GM18511 (cell line): ENCODE measurements at regions not wholly inside any gene's neighbourhood (a gene's known extent, or its start where the extent isn't known, plus 50 kb on each side); places are given as distances from the start of the nearest gene placed in this dataset.
"Not testable (repeated sequence)": the region's sequence is repeated elsewhere in the genome, so short reads cannot be mapped to it uniquely, and the experiment has no call there.

Source experiments
- ATAC-seq: cut with Tn5 transposase; IDR thresholded peaks from one replicate; pipeline ENCODE4 v1.9.1; 2021; ENCODE audit warnings: mild to moderate bottlenecking, moderate library complexity; ENCODE audit not compliant: unreplicated experiment

DNA sequence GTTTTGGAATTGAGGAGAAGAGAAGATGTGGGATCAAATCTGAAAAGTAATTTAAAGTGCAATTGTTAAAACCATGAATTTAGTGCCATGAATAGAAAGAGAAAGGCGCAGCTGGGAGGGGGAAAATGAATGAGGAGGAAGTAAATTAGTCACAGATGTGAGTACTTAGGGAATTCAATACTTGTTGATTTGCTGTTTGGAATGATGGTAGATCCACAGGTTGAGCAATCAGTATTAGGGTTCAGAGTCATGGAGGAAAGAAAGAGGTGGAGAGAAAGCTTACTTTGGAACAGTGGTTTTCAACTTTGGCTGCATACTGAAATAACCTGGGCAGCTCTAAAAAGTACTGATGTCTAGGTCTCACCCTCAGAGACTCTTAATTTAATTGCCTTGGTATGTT is 229.7 kb upstream of the ASCC3 start:
- ATAC-seq: no peak

- no peak for ATAC-seq
These were observed 232.5 kb upstream of the ASCC3 start for GRCh38 chr6:101113468-101114260.

DNA sequence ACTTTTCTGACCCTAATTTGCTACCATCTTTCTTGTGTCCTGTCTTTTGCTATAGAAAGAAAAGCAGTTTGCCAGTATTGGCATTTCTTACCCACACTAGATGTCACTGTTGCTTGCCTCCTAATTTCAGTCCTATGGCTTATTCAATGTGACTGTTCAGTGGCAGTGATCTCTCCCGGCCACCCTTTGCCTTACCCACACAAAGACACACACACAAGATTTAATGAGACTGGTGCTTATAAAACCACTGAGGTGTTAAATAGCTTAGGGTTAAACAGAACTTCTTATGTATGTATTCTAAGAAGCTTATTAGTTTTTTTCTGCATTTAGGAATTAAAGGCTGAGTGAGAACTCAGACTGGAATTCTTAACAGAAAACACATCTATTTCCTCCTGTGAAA is 233.6 kb upstream of the ASCC3 start:
- peak; percentile 79 for ATAC-seq

- no peak for ATAC-seq
These were observed 235.2 kb upstream of the ASCC3 start for GRCh38 chr6:101116337-101116736.

- ATAC-seq: no peak
These were observed 236.4 kb upstream of the ASCC3 start for GRCh38 chr6:101117393-101118135.

- no peak for ATAC-seq
These were observed 236.9 kb upstream of the ASCC3 start for GRCh38 chr6:101118136-101118396.

- ATAC-seq: no peak
These were observed 239.6 kb upstream of the ASCC3 start for GRCh38 chr6:101120747-101121146.

DNA sequence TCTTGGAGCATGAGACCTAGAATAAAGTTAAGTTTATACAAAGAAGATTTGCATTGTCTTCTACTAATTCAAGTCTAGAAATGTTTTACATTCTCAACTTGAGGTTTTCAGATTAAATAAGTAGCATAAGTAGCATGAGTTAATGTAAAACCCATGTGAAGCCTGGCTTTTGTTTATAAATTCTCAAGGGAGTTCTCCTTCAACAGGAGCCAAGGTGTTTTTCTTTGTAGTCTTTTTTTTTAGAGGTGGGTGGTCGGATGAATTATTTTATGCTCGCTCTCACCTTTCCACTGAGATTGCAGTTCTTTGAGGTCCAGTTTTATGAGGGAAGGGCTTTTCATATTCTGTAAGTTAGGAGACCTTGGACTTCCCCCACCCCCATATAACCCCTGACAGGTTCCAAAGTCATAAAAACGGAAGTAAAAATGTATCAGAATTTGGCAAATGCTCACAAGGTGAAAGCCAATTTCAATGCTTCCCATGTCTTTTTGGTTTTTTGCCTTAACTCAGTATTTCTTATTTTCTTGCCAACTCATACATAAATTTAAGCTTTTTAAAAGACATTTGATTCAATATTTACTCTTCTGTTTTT is 244.3 kb upstream of the ASCC3 start:
- ATAC-seq: peak; percentile 62

DNA sequence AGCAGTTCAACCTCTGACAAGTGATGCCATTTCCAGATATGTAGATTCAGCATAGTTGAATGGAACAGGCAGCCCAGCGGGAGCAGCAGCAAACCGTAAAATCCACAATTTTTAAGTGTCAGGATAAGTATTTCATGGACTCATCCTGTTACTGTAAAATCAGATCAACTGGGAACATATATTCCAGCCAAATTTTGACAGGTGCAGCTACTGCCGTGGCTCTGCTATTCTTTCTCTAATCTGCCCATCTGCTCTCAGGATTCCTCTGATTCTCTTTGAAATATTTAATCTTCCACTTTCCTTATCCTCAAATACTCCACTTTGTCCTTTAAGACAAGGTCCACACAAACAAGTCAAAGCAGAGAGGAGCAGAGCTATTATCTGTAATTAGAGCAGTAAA is 245.4 kb upstream of the ASCC3 start:
- ATAC-seq: no peak

- no peak for ATAC-seq
These were observed 248.7 kb upstream of the ASCC3 start for GRCh38 chr6:101129851-101130250.

DNA sequence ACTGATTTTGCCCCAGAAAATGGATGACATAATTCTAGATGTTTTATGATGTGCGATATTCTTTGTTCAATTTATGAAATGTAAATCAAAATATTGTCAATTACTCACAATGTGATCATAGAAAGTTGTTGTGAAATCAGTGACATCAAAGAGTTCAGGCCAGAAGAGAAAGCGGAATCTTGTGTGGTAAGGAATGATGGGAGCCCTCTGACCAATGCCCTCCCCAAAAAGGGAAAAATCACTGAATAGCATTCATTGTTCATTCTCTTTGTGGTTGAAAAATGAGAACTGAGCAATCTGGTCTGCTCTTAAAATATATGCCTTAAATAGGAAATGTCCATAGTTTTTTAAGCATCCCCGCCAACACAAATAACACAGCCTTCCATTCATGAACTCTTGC is 247.1 kb upstream of the GRIK2 start:
- ATAC-seq: no peak

GRCh38 chr6:101150226-101150625 is 243.3 kb upstream of the GRIK2 start:
- no peak for ATAC-seq

- ATAC-seq: not testable (repeated sequence)
These were observed 235.9 kb upstream of the GRIK2 start for GRCh38 chr6:101157638-101158037.

- no peak for ATAC-seq
These were observed 229.9 kb upstream of the GRIK2 start for GRCh38 chr6:101163611-101164010.

DNA sequence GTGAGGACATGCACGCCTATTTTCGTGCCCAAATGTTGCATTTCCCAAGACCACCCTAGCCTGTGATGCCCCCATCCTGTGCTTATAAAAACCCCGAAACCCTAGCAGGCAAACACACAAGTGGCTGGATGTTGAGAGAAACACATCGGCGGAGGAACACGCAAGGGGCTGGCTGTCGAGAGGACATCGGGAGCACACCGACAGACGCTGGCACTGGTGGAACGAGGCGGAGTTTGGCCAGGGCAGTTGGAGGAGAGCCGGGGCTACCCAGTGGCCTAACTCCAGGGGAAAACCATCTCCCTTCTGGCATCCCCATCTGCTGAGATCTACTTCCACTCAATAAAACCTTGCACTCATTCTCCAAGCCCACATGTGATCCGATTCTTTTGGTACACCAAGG is 225.9 kb upstream of the GRIK2 start:
- no peak for ATAC-seq

DNA sequence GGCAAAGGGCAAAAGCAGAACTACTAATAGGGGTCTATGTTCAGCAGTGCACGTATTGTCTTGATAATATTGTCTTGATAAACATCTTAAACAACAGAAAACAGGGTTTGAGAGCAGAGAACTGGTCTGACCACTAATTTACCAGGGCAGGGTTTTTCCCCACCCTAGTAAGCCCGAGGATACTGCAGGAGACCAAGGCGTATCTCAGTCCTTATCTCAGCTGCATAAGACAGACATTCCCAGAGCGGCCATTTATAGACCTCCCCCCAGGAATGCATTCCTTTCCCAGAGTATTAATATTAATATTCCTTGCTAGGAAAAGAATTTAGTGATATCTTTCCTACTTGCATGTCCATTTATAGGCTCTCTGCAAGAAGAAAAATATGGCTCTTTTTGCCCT is 222.5 kb upstream of the GRIK2 start:
- ATAC-seq: not testable (repeated sequence)

DNA sequence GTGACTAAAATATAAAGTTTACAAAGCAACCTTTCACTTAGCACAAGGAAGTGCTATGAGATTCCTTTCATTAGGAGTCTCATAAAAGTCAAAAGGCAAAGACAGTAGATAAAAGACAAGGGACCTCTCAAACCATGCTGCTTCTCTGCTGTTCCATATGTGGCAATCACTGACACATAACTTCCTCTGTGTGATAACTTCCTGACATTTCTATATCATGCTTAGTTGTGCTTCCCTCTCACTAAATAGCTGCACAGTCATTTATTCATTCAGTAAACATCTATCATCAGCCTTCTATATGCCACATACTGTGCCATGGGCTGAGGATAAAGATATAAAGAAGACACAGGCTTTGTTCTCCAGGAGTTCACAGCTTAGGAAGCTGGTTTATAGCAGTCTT is 214.8 kb upstream of the GRIK2 start:
- ATAC-seq: no peak

DNA sequence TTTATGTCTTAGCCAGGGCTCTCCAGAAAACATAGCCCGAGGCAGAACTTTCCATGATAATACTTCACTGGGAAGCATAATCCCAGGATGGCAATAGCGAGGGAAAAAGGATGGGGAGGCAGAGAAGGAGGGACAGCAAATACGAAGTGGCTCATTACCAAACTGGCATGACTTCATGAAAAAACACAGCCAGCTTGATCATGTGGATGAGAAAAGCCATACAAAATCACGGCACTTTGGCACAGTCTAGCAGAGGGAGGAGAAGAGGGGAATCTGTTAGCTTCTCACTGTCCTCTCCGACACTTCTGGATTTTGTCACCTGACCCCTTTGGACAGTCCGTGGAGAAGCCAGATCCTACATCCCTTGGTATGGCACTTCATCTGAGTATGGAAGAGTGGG is 212.5 kb upstream of the GRIK2 start:
- ATAC-seq: no peak

DNA sequence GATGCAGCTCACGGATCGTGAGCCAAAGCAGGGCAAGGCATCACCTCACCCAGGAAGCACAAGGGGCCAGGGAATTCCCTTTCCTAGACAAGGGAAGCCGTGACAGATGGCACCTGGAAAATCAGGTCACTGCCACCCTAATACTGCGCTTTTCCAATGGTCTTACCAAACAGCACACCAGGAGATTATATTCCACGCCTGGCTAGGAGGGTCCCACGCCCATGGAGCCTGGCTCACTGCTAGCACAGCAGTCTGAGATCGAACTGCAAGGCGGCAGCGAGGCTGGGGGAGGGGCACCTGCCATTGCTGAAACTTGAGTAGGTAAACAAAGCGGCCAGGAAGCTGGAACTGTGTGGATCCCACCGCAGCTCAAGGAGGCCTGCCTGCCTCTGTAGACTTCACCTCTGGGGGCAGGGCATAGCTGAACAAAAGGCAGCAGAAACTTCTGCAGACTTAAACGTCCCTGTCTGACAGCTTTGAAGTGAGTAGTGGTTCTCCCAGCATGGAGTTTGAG is 205.2 kb upstream of the GRIK2 start:
- ATAC-seq: not testable (repeated sequence)

- no peak for ATAC-seq
These were observed 197.9 kb upstream of the GRIK2 start for GRCh38 chr6:101195588-101195987.

GRCh38 chr6:101199441-101199840 is 194.1 kb upstream of the GRIK2 start:
- ATAC-seq: no peak

- ATAC-seq: no peak
These were observed 190.6 kb upstream of the GRIK2 start for GRCh38 chr6:101202867-101203374.
